HUES6 (cell line): ENCODE measurements at regions not wholly inside any gene's neighbourhood (a gene's known extent, or its start where the extent isn't known, plus 50 kb on each side); places are given as distances from the start of the nearest gene placed in this dataset.

Experiments used
- H3K27ac ChIP-seq: 2 replicates; pipeline ENCODE4 v1.7.0; 2013; ENCODE audit warnings: low read depth, mild to moderate bottlenecking, low read length, inconsistent platforms
- H3K27me3 ChIP-seq: 2 replicates; pipeline ENCODE4 v1.6.1; 2013; ENCODE audit warnings: low read length; ENCODE audit not compliant: control insufficient read depth, insufficient read depth
- H3K36me3 ChIP-seq: 2 replicates; pipeline ENCODE4 v1.6.1; 2013; ENCODE audit warnings: low read length; ENCODE audit not compliant: control insufficient read depth, insufficient read depth
- H3K4me1 ChIP-seq: 2 replicates; pipeline ENCODE4 v1.6.1; 2013; ENCODE audit warnings: low read length; ENCODE audit not compliant: control insufficient read depth, insufficient read depth
- H3K4me3 ChIP-seq: 2 replicates; pipeline ENCODE4 v1.5.1; 2013; ENCODE audit warnings: low read depth, low read length
- H3K9ac ChIP-seq: one replicate; pipeline ENCODE4 v1.6.1; 2013; ENCODE audit warnings: mild to moderate bottlenecking, low read length
- H3K9me3 ChIP-seq: 2 replicates; pipeline ENCODE4 v1.6.1; 2013; ENCODE audit warnings: low read depth, low read length; ENCODE audit not compliant: control insufficient read depth, insufficient read depth

GRCh38 chr12:47286676-47287075 is 206.9 kb upstream of the AMIGO2 start:
- Histone ChIP-seq H3K4me3 (no peak overlapping the region), H3K4me1 (peaks cover 10% of the 10 kb centered on the region; the same call in 1 of the 2 replicates), H3K27ac (no peak overlapping the region), H3K9me3 (no peaks in the 10 kb centered on the region), H3K9ac (no peak overlapping the region), H3K36me3 (no peaks in the 10 kb centered on the region), H3K27me3 (no peaks in the 10 kb centered on the region)
